CD4-positive, CD25-positive, alpha-beta regulatory T cell (primary cell): ENCODE measurements at regions not wholly inside any gene's neighbourhood (a gene's known extent, or its start where the extent isn't known, plus 50 kb on each side); places are given as distances from the start of the nearest gene placed in this dataset.

Experiments
- ATAC-seq, 2 donors: fragments of 150-1000 bp; cut with Tn5 transposase; one replicate each; pipeline ENCODE4 v1.10.0; 2021; ENCODE audit warnings: low read depth in 2 of 2, moderate number of reproducible peaks in 2 of 2, moderate library complexity in 1 of 2
- DNase-seq, 3 donors: peaks; one replicate each; pipeline versions ENCODE4 v3.0.0 to v3.0.0-alpha.2; 2012 to 2022; ENCODE audit warnings: mixed read lengths in 1 of 3
- H3K27ac ChIP-seq: one replicate; pipeline ENCODE4 v1.7.0; 2013; ENCODE audit warnings: mild to moderate bottlenecking, low read length; ENCODE audit not compliant: insufficient read depth, poor library complexity, severe bottlenecking
- H3K27me3 ChIP-seq: one replicate; pipeline ENCODE4 v1.7.0; 2013; ENCODE audit warnings: low read length; ENCODE audit not compliant: control insufficient read depth, insufficient read depth
- H3K36me3 ChIP-seq: one replicate; pipeline ENCODE4 v1.7.0; 2013; ENCODE audit warnings: mild to moderate bottlenecking, low read length, moderate library complexity; ENCODE audit not compliant: control insufficient read depth, insufficient read depth
- H3K4me1 ChIP-seq: 2 replicates; pipeline ENCODE4 v1.7.0; 2013; ENCODE audit warnings: mild to moderate bottlenecking, low read length; ENCODE audit not compliant: insufficient read depth, control insufficient read depth, poor library complexity, severe bottlenecking
- H3K4me3 ChIP-seq: one replicate; pipeline ENCODE4 v1.7.0; 2013; ENCODE audit warnings: low read depth, mild to moderate bottlenecking, low read length, moderate library complexity
- H3K9me3 ChIP-seq, 2 experiments: 1 replicate in 1 of 2; 2 replicates in 1 of 2; pipeline ENCODE4 v1.7.0; 2013; ENCODE audit warnings: low read length in 2 of 2, mild to moderate bottlenecking in 1 of 2, moderate library complexity in 1 of 2; ENCODE audit not compliant: control insufficient read depth in 2 of 2
- H3K27ac Mint-ChIP-seq, 3 donors: one replicate each; pipeline ENCODE4 v1.8.0; 2020 to 2022; ENCODE audit warnings: mild to moderate bottlenecking in 3 of 3, mixed read lengths in 3 of 3, moderate library complexity in 2 of 3
- H3K27me3 Mint-ChIP-seq: one replicate; pipeline ENCODE4 v1.8.0; 2022; ENCODE audit warnings: mild to moderate bottlenecking, mixed read lengths
- H3K36me3 Mint-ChIP-seq: one replicate; pipeline ENCODE4 v1.8.0; 2020; ENCODE audit warnings: mixed read lengths
- H3K4me1 Mint-ChIP-seq, 4 donors: one replicate each; pipeline ENCODE4 v1.8.0; 2020 to 2022; ENCODE audit warnings: mixed read lengths in 4 of 4, mild to moderate bottlenecking in 1 of 4
- H3K4me3 Mint-ChIP-seq, 4 donors: one replicate each; pipeline ENCODE4 v1.8.0; 2020 to 2022; ENCODE audit warnings: mild to moderate bottlenecking in 4 of 4, mixed read lengths in 4 of 4, moderate library complexity in 3 of 4
- H3K9me3 Mint-ChIP-seq, 7 donors: one replicate each; pipeline ENCODE4 v1.8.0; 2020 to 2022; ENCODE audit warnings: mixed read lengths in 7 of 7, mild to moderate bottlenecking in 3 of 7, moderate library complexity in 2 of 7

DNA sequence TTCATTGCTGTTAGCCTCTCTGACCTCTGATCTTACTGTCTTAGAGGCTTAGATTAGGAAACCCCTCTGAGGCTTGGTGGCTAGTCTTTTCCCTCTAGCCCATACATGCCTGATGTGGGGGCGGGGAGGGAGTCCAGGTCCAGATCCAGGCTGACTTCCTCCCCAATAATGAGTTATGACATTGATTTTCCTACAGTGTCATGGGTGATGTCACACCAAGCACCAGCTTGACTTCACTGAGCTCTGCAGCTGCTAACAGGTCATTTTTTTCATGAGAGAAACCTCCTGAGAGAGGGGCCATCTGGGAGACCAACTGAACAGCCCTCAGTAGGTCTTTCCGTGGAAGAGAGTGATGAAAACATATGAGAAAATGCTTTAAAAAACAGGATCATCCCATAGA lies 180.2 kb upstream of the N4BP1 start:
- Mint-ChIP-seq H3K27me3 (no peaks in the 10 kb centered on the region), H3K9me3 (peaks cover 0 to 5% (median 0%) of the 10 kb centered on the region in 7 donors), H3K4me3 (no peak overlapping the region), H3K27ac (no peak overlapping the region), H3K4me1 (no peaks in the 10 kb centered on the region), H3K36me3 (no peaks in the 10 kb centered on the region)
- Histone ChIP-seq H3K27ac (no peak overlapping the region), H3K27me3 (no peaks in the 10 kb centered on the region), H3K4me3 (no peak overlapping the region), H3K4me1 (no peaks in the 10 kb centered on the region), H3K9me3 (peaks cover 0 to 2% of the 10 kb centered on the region in 2 experiments), H3K36me3 (no peaks in the 10 kb centered on the region)
- no peak for DNase-seq
- ATAC-seq, result no peak

DNA sequence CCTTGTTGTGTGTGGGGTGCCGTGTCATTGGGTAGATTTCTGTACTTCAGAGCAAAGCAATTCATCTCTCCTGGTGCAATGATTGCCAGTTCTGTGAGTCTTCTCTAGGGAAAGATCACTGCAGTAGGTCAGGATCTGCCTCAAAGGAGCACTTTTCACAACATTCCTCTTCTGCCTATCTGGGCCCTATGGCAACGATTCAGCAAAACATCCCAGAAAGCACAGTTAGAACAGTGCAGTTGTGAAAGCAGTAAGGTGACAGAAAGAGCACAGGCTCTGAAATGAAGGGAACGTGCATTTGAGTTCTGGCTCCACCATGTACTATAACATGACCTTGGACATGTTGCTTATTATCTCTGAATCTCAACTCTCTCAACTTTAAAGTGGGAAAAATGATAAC lies 178.5 kb upstream of the N4BP1 start:
- ATAC-seq, result no peak
- no peak for DNase-seq
- Mint-ChIP-seq H3K9me3 (peaks cover 0 to 2% (median 1%) of the 10 kb centered on the region in 7 donors), H3K27ac (no peak overlapping the region), H3K4me1 (no peaks in the 10 kb centered on the region), H3K36me3 (no peaks in the 10 kb centered on the region), H3K27me3 (no peaks in the 10 kb centered on the region), H3K4me3 (no peak overlapping the region)
- H3K9me3 ChIP-seq, result peaks cover 0 to 2% of the 10 kb centered on the region in 2 experiments
- no peak overlapping the region for H3K27ac ChIP-seq
- H3K4me1 ChIP-seq, result no peaks in the 10 kb centered on the region
- no peaks in the 10 kb centered on the region for H3K36me3 ChIP-seq
- no peaks in the 10 kb centered on the region for H3K27me3 ChIP-seq
- no peak overlapping the region for H3K4me3 ChIP-seq

DNA sequence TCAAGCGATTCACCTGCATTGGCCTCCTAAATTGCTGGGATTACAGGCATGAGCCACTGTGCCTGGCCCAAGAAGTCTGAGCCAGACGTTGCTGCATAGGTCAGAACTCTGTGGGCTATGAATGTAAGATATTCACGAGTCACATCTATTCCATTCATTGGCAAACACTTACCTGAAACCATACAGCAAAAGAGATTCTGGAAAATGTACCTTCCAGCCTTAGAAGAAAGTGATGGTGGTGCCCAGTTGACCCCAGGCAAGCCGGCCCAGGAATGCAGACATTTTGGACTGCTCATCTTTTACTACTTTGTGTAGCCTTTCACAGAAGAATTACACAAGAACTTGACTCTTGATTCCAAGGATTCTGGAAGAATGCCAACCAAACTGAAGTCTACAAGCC lies 135.6 kb upstream of the N4BP1 start:
- H3K4me3 ChIP-seq, result no peak overlapping the region
- DNase-seq (no peak), ATAC-seq (no peak)
- no peaks in the 10 kb centered on the region for H3K27me3 Mint-ChIP-seq
- H3K4me3 Mint-ChIP-seq, result no peak overlapping the region
- no peak overlapping the region for H3K27ac ChIP-seq
- peaks cover 0 to 13% (median 4%) of the 10 kb centered on the region in 7 donors for H3K9me3 Mint-ChIP-seq
- no peaks in the 10 kb centered on the region for H3K4me1 ChIP-seq
- no peaks in the 10 kb centered on the region for H3K9me3 ChIP-seq
- H3K27me3 ChIP-seq, result no peaks in the 10 kb centered on the region
- no peaks in the 10 kb centered on the region for H3K36me3 ChIP-seq
- no peaks in the 10 kb centered on the region for H3K36me3 Mint-ChIP-seq
- no peak overlapping the region for H3K27ac Mint-ChIP-seq
- no peaks in the 10 kb centered on the region for H3K4me1 Mint-ChIP-seq

DNA sequence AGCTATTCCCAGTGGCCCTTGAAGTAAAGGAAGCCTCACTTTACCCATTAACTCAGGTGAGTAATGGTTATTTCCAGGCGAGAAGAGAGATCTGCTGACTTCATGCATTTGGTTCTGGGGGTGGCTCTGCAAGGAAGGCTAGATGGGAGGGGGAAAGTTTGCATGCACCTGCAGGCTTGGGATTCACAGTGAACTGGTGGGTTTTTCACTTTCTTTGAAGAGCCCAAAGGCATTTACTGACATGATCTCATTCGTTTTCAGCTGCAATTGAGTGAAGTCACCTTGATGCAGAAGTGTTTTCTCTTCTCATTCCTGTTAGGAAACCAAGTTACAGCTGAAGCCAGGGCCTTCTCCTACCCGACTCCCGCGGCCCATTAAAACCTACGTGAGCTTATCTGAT lies 131.0 kb upstream of the N4BP1 start:
- H3K27ac Mint-ChIP-seq, result no peak overlapping the region
- ATAC-seq (no peak), DNase-seq (no peak)
- Histone ChIP-seq H3K27me3 (no peaks in the 10 kb centered on the region), H3K4me1 (no peaks in the 10 kb centered on the region), H3K27ac (no peak overlapping the region), H3K9me3 (no peaks in the 10 kb centered on the region), H3K36me3 (no peaks in the 10 kb centered on the region), H3K4me3 (no peak overlapping the region)
- H3K9me3 Mint-ChIP-seq, result peaks cover 0 to 6% (median 2%) of the 10 kb centered on the region in 7 donors
- H3K36me3 Mint-ChIP-seq, result no peaks in the 10 kb centered on the region
- no peaks in the 10 kb centered on the region for H3K27me3 Mint-ChIP-seq
- H3K4me1 Mint-ChIP-seq, result no peaks in the 10 kb centered on the region
- no peak overlapping the region for H3K4me3 Mint-ChIP-seq

DNA sequence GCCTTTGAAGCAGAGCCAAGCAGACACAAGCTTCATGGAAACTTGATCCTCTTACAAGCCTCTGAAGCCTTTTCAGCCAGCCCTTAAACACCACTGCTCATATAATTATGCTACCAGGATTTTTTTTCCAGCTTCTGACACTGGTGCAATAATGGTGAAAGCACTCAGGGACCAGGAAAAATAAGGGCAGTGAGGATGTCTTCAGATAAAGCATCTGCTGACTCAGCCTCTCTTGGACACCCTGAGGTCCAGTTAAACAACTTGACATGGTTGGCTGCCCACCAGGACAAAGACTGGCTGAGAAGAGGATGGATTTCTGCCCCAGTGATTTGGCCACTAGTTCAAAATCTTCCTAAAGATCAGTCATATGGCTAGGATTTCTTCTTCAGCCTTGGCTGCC lies 124.2 kb upstream of the N4BP1 start:
- Mint-ChIP-seq H3K4me3 (no peak overlapping the region), H3K27ac (no peak overlapping the region), H3K36me3 (no peaks in the 10 kb centered on the region), H3K9me3 (peaks cover 0 to 3% (median 0%) of the 10 kb centered on the region in 7 donors), H3K4me1 (no peaks in the 10 kb centered on the region), H3K27me3 (no peaks in the 10 kb centered on the region)
- ATAC-seq (no peak), DNase-seq (no peak)
- Histone ChIP-seq H3K9me3 (no peaks in the 10 kb centered on the region), H3K4me3 (no peak overlapping the region), H3K27ac (no peak overlapping the region), H3K27me3 (peaks cover 2% of the 10 kb centered on the region), H3K4me1 (no peaks in the 10 kb centered on the region), H3K36me3 (no peaks in the 10 kb centered on the region)

DNA sequence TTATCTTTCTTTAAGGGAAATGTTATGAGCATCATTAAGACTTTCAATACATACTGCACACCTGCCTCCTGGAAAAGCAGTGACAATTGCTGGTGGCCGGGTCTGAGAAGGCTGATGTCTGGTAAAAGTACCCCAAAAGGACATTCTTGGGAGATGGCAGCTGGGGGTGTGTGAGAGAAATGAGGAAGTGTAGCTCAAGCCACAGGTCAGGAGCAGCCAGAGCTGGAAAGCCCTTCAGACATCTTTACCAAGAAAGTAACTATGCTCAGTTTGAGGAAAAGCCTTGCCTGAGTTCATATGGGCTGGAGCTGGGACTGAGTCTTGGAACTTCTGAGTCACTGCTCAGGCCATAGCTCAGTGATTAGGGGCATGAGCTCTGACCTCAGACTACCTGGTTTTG lies 94.7 kb upstream of the N4BP1 start:
- ATAC-seq (no peak), DNase-seq (no peak)
- Mint-ChIP-seq H3K9me3 (peaks cover 2 to 5% (median 2%) of the 10 kb centered on the region in 7 donors), H3K36me3 (no peaks in the 10 kb centered on the region), H3K27me3 (no peaks in the 10 kb centered on the region), H3K27ac (no peak overlapping the region), H3K4me3 (no peak overlapping the region), H3K4me1 (no peaks in the 10 kb centered on the region)
- Histone ChIP-seq H3K27me3 (no peaks in the 10 kb centered on the region), H3K27ac (no peak overlapping the region), H3K9me3 (no peaks in the 10 kb centered on the region), H3K36me3 (no peaks in the 10 kb centered on the region), H3K4me3 (no peak overlapping the region), H3K4me1 (no peaks in the 10 kb centered on the region)

DNA sequence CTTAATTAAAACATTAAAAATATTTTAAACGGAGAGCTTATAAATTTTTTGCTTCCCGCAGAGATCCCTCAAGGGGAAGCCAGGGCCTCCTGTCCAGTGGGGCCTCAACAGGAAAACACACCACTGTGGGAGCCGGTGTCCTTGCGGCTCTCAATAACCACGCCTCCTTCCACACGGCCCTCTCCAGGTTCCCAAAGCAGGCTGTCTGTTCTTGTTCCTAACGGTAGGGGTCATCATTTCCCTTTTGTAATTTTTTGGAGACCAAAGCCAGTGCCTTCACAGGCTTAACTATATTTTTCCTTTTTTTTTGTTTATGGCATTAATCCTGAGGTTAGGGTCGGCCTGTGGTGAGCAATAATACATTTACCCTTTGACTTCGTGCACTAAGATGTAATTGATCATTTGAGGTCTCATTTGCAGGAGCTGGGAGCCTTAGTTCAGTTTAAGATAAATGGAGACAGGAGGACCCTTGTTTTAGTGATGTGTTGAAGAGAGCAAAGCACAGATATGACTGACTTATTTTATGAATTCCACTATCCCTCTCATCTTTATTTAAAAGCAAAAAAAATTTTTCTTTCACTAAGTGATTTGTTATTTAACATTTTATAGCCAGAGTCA lies 77.5 kb upstream of the N4BP1 start:
- no peak overlapping the region for H3K27ac Mint-ChIP-seq
- no peak overlapping the region for H3K4me3 ChIP-seq
- H3K9me3 Mint-ChIP-seq, result peaks cover 0 to 1% (median 0%) of the 10 kb centered on the region in 7 donors
- no peaks in the 10 kb centered on the region for H3K36me3 ChIP-seq
- H3K36me3 Mint-ChIP-seq, result no peaks in the 10 kb centered on the region
- H3K4me1 Mint-ChIP-seq, result peaks cover 0 to 3% (median 1%) of the 10 kb centered on the region in 4 donors
- no peak overlapping the region for H3K4me3 Mint-ChIP-seq
- no peak overlapping the region for H3K27ac ChIP-seq
- no peaks in the 10 kb centered on the region for H3K27me3 ChIP-seq
- DNase-seq, result peak in 2 of 3 donors; percentile 2 to 66
- H3K9me3 ChIP-seq, result no peaks in the 10 kb centered on the region
- no peak for ATAC-seq
- H3K4me1 ChIP-seq, result peaks cover 3% of the 10 kb centered on the region
- H3K27me3 Mint-ChIP-seq, result peaks cover 13% of the 10 kb centered on the region

DNA sequence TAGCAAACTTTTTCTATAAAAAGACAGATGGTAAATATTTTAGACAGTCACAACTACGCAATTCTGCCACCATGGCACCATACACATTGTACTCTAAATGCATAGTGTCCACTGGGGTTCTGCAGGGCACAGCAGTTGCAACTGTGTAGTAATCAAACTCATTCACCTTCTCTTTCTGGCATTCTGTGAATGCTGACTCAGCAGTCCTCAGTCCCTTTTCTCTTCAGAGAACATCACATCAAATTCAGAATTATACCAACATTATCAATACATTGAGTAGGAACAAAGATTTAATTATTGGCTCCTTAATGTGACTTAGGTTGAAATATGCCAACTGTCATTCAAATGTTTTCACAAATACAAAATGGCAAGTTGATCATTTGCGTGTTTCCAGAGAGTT lies 74.2 kb upstream of the N4BP1 start:
- no peak for ATAC-seq
- Mint-ChIP-seq H3K4me3 (no peak overlapping the region), H3K4me1 (peaks cover 0 to 3% (median 1%) of the 10 kb centered on the region in 4 donors), H3K9me3 (peaks cover 0 to 1% (median 0%) of the 10 kb centered on the region in 7 donors), H3K36me3 (no peaks in the 10 kb centered on the region), H3K27me3 (peaks cover 23% of the 10 kb centered on the region), H3K27ac (no peak overlapping the region)
- H3K27me3 ChIP-seq, result no peaks in the 10 kb centered on the region
- DNase-seq, result no peak
- no peak overlapping the region for H3K4me3 ChIP-seq
- peaks cover 3% of the 10 kb centered on the region for H3K4me1 ChIP-seq
- H3K36me3 ChIP-seq, result no peaks in the 10 kb centered on the region
- no peak overlapping the region for H3K27ac ChIP-seq
- no peaks in the 10 kb centered on the region for H3K9me3 ChIP-seq
